GM12874 (cell line): ENCODE measurements at regions not wholly inside any gene's neighbourhood (a gene's known extent, or its start where the extent isn't known, plus 50 kb on each side); places are given as distances from the start of the nearest gene placed in this dataset.

Source experiments
- TF ChIP-seq, protein P1 (sequence below): IDR thresholded peaks from 2 replicates; pipeline ENCODE4 v1.5.1; 2011; ENCODE audit warnings: low read depth, mild to moderate bottlenecking, control low read depth, low read length, moderate library complexity; ENCODE audit not compliant: insufficient read depth

DNA sequence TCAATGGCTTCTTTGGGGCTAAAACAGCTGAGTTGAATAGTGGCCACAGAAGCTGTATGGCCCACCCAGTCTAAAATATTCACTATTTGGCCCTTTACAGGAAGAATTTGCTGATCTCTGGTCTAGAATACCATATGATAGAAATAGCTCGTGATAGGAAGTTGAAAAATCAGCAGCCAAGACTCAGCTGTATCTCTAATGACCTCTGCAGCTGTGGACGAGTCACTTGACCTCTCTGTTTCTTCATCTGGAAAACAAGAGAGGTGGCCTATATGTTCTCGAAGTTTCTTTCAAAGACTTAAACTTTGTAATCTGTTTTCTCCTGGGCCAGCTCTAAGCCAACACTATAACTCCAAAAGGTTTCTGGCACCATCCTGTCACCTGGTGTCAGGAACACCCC lies 129.2 kb downstream of the ZBTB18 start:
- TF ChIP-seq, protein P1, sequence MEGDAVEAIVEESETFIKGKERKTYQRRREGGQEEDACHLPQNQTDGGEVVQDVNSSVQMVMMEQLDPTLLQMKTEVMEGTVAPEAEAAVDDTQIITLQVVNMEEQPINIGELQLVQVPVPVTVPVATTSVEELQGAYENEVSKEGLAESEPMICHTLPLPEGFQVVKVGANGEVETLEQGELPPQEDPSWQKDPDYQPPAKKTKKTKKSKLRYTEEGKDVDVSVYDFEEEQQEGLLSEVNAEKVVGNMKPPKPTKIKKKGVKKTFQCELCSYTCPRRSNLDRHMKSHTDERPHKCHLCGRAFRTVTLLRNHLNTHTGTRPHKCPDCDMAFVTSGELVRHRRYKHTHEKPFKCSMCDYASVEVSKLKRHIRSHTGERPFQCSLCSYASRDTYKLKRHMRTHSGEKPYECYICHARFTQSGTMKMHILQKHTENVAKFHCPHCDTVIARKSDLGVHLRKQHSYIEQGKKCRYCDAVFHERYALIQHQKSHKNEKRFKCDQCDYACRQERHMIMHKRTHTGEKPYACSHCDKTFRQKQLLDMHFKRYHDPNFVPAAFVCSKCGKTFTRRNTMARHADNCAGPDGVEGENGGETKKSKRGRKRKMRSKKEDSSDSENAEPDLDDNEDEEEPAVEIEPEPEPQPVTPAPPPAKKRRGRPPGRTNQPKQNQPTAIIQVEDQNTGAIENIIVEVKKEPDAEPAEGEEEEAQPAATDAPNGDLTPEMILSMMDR, result no peak

- TF ChIP-seq, protein P1, result no peak
Measured at GRCh38 chr1:244181867-244182266, 130.8 kb downstream of the ZBTB18 start.

DNA sequence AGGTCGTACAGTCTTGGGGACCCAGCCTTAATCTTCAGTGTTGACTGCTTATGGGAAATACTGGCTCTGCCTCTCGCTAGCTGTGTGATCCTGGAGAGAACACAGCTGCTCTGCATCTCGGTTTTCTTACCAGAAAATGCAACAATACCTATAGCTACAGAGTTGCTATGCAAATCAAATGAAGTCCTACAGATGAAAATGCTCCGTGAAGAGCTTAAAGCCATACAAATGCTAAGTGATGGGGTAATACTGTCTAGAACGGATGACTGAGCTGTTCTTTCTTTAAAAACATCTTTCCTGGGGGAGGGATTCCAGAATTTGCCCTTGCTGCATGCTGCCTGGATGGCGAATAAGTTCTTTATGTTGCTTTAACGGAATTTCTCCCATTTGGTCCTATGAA lies 132.0 kb downstream of the ZBTB18 start:
- TF ChIP-seq, protein P1, result no peak

DNA sequence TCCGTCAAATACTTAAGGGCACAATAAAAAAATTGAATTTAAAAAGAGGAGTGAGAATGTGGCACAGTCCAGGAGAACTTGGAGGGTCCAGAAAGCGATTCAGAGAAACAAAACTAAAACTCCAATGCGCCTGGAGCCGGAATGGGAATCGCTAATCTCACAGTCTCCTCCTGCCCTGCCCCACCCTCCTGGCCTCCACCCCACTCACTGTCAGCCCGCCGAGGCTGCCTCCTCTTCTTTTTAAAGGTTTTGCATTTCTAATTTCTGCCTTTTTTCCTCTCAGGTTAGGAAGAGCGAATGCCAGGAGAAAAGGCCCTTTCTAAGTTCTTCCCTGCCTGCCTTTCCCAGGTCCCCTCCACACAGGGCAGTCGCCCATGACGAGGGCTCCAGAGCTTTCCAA lies 135.3 kb downstream of the ZBTB18 start:
- TF ChIP-seq, protein P1, result no peak

DNA sequence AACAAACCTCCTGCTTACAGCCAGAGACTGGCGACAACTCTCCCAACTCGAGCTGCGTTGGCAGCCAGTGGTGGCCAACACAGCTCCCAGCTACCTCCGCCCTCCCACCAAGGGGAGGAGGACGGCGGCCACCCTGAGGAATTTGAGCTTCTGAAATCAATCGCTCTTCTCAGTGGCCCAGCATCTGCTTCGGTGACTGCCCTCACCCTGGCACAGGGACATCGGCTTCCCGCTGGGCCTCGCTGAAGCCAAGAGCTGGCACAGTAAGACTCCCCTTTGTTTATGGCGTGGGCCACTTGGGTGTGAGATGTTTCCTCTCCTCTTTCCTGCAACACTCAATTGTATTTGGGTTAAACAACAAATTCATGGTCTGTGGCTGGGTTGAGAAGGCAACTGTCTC lies 136.2 kb downstream of the ZBTB18 start:
- TF ChIP-seq, protein P1, result no peak

- TF ChIP-seq, protein P1, result no peak
Measured at GRCh38 chr1:244191581-244191980, 140.5 kb downstream of the ZBTB18 start.

- TF ChIP-seq, protein P1, result no peak
Measured at GRCh38 chr1:244192325-244192724, 141.2 kb downstream of the ZBTB18 start.
